NB4 (cell line): ENCODE measurements at regions not wholly inside any gene's neighbourhood (a gene's known extent, or its start where the extent isn't known, plus 50 kb on each side); places are given as distances from the start of the nearest gene placed in this dataset.

Experiments used
- DNase-seq: peaks from one replicate; pipeline ENCODE4 v3.0.0; 2010; ENCODE audit warnings: low read depth
- H3K4me3 ChIP-seq: one replicate; pipeline ENCODE4 v1.5.1; 2011; ENCODE audit warnings: mild to moderate bottlenecking, low read depth, low read length, moderate library complexity
- CTCF ChIP-seq: IDR thresholded peaks from one replicate; pipeline ENCODE4 v1.5.1; 2012; ENCODE audit warnings: low read depth, low read length
- MAX ChIP-seq: IDR thresholded peaks from 2 replicates; pipeline ENCODE4 v1.6.1; 2011; ENCODE audit warnings: low read depth, low read length
- MYC ChIP-seq: IDR thresholded peaks from 2 replicates; pipeline ENCODE4 v1.6.1; 2011; ENCODE audit warnings: low read depth, low read length
- POLR2A ChIP-seq: IDR thresholded peaks from 2 replicates; pipeline ENCODE4 v1.6.1; 2011; ENCODE audit warnings: mild to moderate bottlenecking; ENCODE audit not compliant: insufficient read length; ENCODE audit errors: extremely low read depth

- no peak for DNase-seq
- TF ChIP-seq CTCF (no peak), MAX (no peak), MYC (no peak), POLR2A (no peak)
- H3K4me3 ChIP-seq = no peak overlapping the region
These were observed 79.6 kb downstream of the ANXA2R start for GRCh38 chr5:42960506-42960905.

- TF ChIP-seq MYC (no peak), MAX (0 out of 2 replicates have a peak, but pooled peaks have one; percentile 10), CTCF (no peak), POLR2A (no peak)
- no peak for DNase-seq
- no peak overlapping the region for H3K4me3 ChIP-seq
These were observed 83.6 kb downstream of the ANXA2R start for GRCh38 chr5:42956551-42956950.

GRCh38 chr5:42953041-42953440, 87.1 kb downstream of the ANXA2R start:
- TF ChIP-seq MAX (no peak), POLR2A (no peak), CTCF (no peak), MYC (no peak)
- no peak overlapping the region for H3K4me3 ChIP-seq
- DNase-seq = no peak

DNA sequence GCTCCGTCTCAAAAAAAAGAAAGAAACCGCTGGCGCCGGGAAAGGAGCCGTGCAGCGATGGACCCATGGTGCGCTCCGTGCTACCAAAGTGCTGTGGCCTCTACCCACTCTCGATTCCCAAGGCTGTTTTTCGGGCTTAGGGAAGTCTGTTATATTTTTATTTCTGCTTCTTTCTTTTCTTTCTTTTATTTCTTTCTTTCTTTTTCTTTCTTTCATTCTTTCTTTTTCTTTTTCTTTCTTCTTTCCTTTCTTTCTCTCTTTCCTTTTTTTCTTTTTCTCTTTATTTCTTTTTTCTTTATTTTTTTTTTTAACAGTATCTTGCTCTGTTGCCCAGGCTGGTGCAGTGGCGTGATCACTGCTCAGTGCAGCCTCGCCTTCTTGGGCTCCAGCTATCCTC, 87.5 kb downstream of the ANXA2R start:
- no peak for DNase-seq
- no peak for TF ChIP-seq CTCF
- no peak for TF ChIP-seq POLR2A
- TF ChIP-seq MYC = no peak
- TF ChIP-seq MAX = no peak

DNA sequence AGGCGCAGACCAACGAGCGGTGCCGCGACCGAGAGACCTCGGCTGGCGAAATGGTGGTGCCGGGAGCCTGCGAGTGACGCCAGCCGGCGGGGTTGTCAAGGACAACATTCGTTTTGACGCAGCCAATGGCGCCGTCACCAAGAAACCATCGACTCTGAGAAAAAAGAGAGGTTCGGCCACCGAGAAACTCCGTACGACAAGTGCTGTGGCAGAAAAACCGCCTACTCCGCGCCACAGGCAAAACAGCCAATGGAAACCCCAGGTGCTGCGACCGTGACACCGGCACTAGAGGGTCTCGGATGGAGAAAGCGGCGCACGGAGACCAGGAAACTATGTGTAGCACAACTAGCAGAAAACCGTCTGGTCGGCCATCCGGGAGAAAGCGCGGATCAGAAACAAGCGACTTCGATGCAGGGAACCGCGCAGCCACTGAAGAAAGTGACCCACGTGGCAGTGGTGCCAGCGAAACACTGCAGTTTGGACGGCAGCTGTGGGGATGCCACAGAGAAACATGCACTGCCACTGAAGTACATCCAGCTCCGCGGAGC, 88.8 kb downstream of the ANXA2R start:
- TF ChIP-seq POLR2A = no peak
- TF ChIP-seq MAX = no peak
- TF ChIP-seq CTCF = no peak
- no peak for TF ChIP-seq MYC
- H3K4me3 ChIP-seq = no peak overlapping the region
- DNase-seq = peak; percentile 14

More for the DNA sequence above, 87.5 kb downstream of the ANXA2R start:
- H3K4me3 ChIP-seq = no peak overlapping the region
